ENCODE measurements at regions not wholly inside any gene's neighbourhood (a gene's known extent, or its start where the extent isn't known, plus 50 kb on each side); places are given as distances from the start of the nearest gene placed in this dataset.

DNA sequence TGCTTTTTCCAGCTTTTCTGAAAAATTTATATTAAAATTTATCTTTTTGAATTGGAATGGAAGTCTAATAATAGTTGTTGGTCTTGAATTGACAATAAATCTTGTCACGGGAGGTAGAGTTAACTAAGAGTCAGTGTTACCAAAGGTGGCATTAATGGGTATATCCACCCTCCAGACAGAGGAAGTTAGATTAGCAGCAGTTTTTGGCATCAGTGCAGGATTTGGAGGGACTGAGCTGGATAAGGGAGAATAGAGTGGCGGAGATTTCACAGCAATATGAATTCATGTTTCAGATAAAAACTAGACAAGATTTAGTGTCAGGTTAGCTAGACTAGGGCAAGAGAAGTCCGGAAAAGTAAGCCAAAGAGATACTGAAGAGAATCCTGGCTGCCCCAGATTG lies 201.3 kb upstream of the ZBTB20 start:
- no peak overlapping the region for H3K27ac ChIP-seq

DNA sequence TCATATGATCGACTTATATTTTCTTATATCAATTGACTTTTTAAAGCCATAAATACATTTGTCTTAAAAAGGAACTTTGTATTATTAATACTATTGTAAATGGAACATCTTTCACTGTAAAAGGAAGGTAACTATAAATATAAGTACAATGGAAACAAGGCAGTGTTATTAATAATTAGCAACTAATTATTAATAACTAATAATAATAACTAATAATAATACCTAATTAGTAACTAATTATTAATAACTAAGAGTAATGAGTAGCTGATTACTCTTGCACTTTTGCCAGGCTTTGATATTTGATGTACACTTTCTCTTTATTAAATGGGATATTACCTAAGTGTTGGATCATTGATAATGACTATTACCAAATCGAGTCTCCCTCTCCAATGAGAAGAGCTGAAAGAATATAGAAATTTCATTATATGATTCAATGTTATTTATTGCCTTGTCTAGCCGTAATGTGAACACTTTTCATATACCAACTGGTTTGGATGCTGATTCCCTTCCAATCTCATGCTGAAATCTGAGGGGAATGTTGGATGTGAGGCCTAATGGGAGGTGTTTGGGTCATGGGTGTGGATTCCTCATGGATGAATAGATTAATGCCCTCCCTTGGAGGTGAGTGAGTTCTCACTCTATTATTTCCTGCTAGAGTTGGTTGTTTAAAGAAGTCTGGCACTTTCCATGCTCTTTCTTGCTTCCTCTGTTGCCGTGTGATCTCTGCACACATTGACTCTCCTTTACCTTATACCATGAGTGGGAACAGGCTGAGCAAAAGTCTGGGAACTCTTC lies 202.1 kb upstream of the ZBTB20 start:
- TF ChIP-seq, protein P1, sequence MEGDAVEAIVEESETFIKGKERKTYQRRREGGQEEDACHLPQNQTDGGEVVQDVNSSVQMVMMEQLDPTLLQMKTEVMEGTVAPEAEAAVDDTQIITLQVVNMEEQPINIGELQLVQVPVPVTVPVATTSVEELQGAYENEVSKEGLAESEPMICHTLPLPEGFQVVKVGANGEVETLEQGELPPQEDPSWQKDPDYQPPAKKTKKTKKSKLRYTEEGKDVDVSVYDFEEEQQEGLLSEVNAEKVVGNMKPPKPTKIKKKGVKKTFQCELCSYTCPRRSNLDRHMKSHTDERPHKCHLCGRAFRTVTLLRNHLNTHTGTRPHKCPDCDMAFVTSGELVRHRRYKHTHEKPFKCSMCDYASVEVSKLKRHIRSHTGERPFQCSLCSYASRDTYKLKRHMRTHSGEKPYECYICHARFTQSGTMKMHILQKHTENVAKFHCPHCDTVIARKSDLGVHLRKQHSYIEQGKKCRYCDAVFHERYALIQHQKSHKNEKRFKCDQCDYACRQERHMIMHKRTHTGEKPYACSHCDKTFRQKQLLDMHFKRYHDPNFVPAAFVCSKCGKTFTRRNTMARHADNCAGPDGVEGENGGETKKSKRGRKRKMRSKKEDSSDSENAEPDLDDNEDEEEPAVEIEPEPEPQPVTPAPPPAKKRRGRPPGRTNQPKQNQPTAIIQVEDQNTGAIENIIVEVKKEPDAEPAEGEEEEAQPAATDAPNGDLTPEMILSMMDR (IDR thresholded peaks at IDR 0.05) = no peak
- no peak for TF ChIP-seq ZFX (IDR thresholded peaks at IDR 0.05; ENCODE audit: borderline replicate concordance)
- no peak overlapping the region for H3K27ac ChIP-seq

More for the DNA sequence above, 201.3 kb upstream of the ZBTB20 start:
- TF ChIP-seq, protein P1 (IDR thresholded peaks at IDR 0.05) = no peak
- no peak for TF ChIP-seq ZFX (IDR thresholded peaks at IDR 0.05; ENCODE audit: borderline replicate concordance)

DNA sequence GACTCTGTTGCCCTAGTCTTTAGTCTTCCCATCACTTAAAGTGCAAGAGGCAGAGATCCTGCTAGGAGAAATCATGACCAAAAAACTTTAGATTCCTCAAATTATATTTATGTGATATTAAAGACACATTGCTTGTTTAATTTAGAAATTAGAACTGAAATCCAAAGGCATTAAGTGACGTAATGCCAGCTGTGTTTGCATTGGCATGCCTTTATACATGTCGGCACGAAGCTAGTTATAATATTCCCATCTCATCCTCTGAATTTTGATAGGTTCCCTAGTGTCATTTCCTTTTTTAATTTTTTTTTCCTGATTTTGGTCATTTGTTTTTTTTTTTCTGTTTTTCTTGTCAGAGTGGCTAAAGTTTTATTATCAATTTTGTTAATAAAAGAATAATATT lies 203.5 kb upstream of the ZBTB20 start:
- H3K27ac ChIP-seq = no peak overlapping the region
- no peak for TF ChIP-seq ZFX (IDR thresholded peaks at IDR 0.05; ENCODE audit: borderline replicate concordance)
- TF ChIP-seq, protein P1 (IDR thresholded peaks at IDR 0.05) = no peak

DNA sequence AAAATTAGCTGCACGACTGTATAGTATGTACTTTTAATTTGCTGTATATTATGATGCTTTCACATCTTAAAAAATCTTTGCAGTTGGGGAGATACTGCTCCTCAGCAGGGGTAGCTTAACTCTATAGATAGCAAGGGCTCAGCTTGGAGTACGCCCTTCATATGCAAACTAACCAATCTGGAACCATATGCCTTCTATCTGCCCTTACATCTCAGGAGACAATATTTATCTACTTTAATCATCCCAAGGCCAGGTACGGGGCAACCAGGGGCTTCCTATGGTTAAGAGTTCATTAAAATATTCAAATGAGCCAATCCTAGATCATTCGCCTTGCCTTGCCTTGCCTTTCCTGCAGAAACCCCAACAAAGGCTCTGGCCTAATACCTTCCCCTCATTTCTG lies 204.1 kb upstream of the ZBTB20 start:
- TF ChIP-seq, protein P1 (IDR thresholded peaks at IDR 0.05) = no peak
- no peak for TF ChIP-seq ZFX (IDR thresholded peaks at IDR 0.05; ENCODE audit: borderline replicate concordance)
- H3K27ac ChIP-seq = no peak overlapping the region

DNA sequence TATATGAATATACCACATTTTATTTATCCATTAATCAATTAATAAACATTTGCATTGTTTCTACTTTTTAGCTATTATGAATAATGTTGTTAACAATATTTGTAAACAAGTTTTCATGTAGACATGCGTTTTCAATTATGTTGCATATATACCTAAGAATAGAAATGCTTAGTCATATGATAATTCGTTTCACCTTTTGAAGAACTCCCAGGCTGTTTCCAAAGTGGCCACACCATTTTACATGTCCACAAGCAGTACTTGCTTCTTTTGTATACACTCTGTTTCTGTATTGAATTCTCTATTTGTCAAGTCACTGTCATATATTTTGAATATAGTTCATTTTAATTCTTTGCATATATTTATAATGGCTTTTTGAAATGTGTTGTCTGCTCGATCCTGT lies 206.9 kb upstream of the ZBTB20 start:
- H3K27ac ChIP-seq = no peak overlapping the region
- TF ChIP-seq ZFX (IDR thresholded peaks at IDR 0.05; ENCODE audit: borderline replicate concordance) = no peak
- TF ChIP-seq, protein P1 (IDR thresholded peaks at IDR 0.05) = no peak

DNA sequence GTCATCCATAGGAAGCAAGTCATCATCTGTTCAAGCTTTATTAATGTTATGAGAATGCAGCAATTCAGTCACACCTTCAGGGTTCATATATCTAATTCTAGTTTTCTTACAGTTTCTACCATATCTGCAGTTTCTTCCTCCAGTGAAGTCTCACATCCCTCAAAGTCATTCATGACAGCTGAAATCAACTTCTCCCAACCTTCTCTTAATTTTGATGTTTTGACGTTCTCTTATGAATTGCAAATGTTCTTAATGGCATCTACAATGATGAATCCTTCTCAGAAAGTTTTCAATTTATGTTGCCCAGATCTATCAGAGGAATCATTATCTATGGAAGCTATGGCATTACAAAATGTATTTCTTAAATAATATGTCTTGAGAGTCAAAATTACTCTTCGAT lies 210.4 kb upstream of the ZBTB20 start:
- no peak overlapping the region for H3K27ac ChIP-seq
- TF ChIP-seq, protein P1 (IDR thresholded peaks at IDR 0.05) = no peak
- TF ChIP-seq ZFX (IDR thresholded peaks at IDR 0.05; ENCODE audit: borderline replicate concordance) = no peak

DNA sequence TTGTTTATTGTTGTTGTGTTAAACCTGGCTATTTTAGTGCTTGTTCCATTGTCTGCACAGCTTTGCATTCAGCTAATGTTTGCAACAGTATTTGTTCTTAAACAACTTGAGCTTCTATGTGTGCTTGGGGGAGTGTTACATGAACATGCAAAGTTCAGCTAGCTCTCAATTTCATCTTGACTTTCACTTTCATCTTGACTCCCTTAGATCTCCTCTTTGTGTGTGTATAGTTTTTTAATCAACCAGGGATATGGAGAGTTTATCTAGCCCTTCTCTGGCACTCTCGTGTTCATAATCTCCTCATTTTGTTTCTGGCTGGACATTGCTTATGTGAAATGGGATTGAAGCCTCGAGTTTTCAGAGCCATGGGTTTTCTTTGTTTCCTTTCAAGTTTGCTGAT lies 212.4 kb upstream of the ZBTB20 start:
- TF ChIP-seq, protein P1 (IDR thresholded peaks at IDR 0.05) = no peak
- TF ChIP-seq ZFX (IDR thresholded peaks at IDR 0.05; ENCODE audit: borderline replicate concordance) = no peak
- H3K27ac ChIP-seq = no peak overlapping the region
